Gastroesophageal sphincter (tissue), 4 donors: ENCODE measurements at regions not wholly inside any gene's neighbourhood (a gene's known extent, or its start where the extent isn't known, plus 50 kb on each side); places are given as distances from the start of the nearest gene placed in this dataset.
A peak's percentile ranks its signal among the peaks of the same experiment; 100 is the strongest.

ENCODE experiments used
- ATAC-seq: fragments of 150-250 bp; one replicate; pipeline ENCODE4 v1.9.1; 2016; ENCODE audit warnings: mild to moderate bottlenecking, moderate library complexity
- H3K27ac ChIP-seq, 4 donors: fragments of 200-600 bp; sonication (generic) in 3 of 4; 1 replicate in 3 of 4; 2 replicates in 1 of 4; pipeline ENCODE4 v1.5.1; 2016 to 2019
- H3K27me3 ChIP-seq: fragments of 200-600 bp; sonication (generic); one replicate; pipeline ENCODE4 v1.5.1; 2019
- H3K36me3 ChIP-seq, 2 donors: fragments of 200-600 bp; sonication (generic); one replicate each; pipeline ENCODE4 v1.5.1; 2019; ENCODE audit warnings: control low read depth in 1 of 2
- H3K4me1 ChIP-seq, 3 donors: fragments of 200-600 bp; sonication (generic); 1 replicate in 2 of 3; 2 replicates in 1 of 3; pipeline ENCODE4 v1.5.1; 2016 to 2019; ENCODE audit warnings: control low read depth in 2 of 3
- H3K4me3 ChIP-seq, 2 donors: fragments of 200-600 bp; sonication (generic); one replicate each; pipeline ENCODE4 v1.5.1; 2019; ENCODE audit warnings: mild to moderate bottlenecking in 1 of 2, moderate library complexity in 1 of 2
- H3K9me3 ChIP-seq, 3 donors: fragments of 200-600 bp; sonication (generic); one replicate each; pipeline ENCODE4 v1.5.1; 2017 to 2019; ENCODE audit warnings: control low read depth in 2 of 3
- EP300 ChIP-seq: sonication (generic); formaldehyde crosslinking; IDR thresholded peaks from one replicate; pipeline ENCODE4 v1.6.1; 2017; ENCODE audit warnings: antibody characterized with exemption, mild to moderate bottlenecking
- POLR2A ChIP-seq, 2 donors: fragments of 450-650 bp; IDR thresholded peaks; one replicate each; pipeline ENCODE4 v1.6.1; 2017; ENCODE audit warnings: antibody characterized with exemption in 2 of 2, mild to moderate bottlenecking in 2 of 2, moderate library complexity in 1 of 2
- POLR2AphosphoS5 ChIP-seq: sonication (generic); formaldehyde crosslinking; IDR thresholded peaks from one replicate; pipeline ENCODE4 v1.6.1; 2017; ENCODE audit warnings: antibody characterized with exemption
- WGBS, 2 donors: methylation state at CpG; one replicate each; pipeline ENCODE4 v1.1.5; 2018; ENCODE audit warnings: low coverage in 1 of 2; 5-methylcytosine and 5-hydroxymethylcytosine counted together
- TF ChIP-seq, protein P1 (sequence below), 4 experiments: fragments of 200-600 bp in 2 of 4; fragments of 450-650 bp in 2 of 4; sonication (generic) in 1 of 4; IDR thresholded peaks; one replicate each; pipeline ENCODE4 v1.5.1; 2017 to 2019; ENCODE audit warnings: antibody characterized with exemption in 4 of 4, mild to moderate bottlenecking in 2 of 4, moderate library complexity in 2 of 4

DNA sequence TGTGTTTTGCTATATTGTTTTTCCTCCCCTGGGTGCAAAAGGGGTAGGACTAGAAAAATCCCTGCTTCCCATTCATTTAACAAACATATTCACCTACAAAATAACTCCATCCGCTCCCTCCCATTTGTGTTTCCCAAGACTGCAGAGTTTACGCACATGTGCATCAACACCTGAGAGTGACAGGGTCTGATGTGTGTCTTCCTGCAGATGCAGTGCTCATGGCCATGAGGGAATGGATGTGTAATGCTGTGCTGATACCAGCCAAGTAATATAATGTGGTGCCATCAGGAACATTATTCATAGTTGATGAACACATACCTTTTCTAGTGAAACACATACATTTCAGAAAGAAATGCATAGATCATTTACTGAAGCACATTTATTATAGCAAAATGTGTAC lies 83.2 kb downstream of the CXXC4 start:
- TF ChIP-seq POLR2A (IDR thresholded peaks at IDR 0.05): no peak
- no peak for TF ChIP-seq EP300
- TF ChIP-seq POLR2AphosphoS5: no peak
- TF ChIP-seq, protein P1, sequence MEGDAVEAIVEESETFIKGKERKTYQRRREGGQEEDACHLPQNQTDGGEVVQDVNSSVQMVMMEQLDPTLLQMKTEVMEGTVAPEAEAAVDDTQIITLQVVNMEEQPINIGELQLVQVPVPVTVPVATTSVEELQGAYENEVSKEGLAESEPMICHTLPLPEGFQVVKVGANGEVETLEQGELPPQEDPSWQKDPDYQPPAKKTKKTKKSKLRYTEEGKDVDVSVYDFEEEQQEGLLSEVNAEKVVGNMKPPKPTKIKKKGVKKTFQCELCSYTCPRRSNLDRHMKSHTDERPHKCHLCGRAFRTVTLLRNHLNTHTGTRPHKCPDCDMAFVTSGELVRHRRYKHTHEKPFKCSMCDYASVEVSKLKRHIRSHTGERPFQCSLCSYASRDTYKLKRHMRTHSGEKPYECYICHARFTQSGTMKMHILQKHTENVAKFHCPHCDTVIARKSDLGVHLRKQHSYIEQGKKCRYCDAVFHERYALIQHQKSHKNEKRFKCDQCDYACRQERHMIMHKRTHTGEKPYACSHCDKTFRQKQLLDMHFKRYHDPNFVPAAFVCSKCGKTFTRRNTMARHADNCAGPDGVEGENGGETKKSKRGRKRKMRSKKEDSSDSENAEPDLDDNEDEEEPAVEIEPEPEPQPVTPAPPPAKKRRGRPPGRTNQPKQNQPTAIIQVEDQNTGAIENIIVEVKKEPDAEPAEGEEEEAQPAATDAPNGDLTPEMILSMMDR (IDR thresholded peaks at IDR 0.05): no peak
- no peaks in the 10 kb centered on the region for H3K36me3 ChIP-seq
- no peaks in the 10 kb centered on the region for H3K9me3 ChIP-seq
- H3K4me3 ChIP-seq: no peak overlapping the region
- no peaks in the 10 kb centered on the region for H3K27me3 ChIP-seq
- ATAC-seq: no peak
- 100% methylated on average over 2 of the region's 2 CpGs for WGBS, 2 donors
- no peak overlapping the region for H3K27ac ChIP-seq
- H3K4me1 ChIP-seq: no peaks in the 10 kb centered on the region

DNA sequence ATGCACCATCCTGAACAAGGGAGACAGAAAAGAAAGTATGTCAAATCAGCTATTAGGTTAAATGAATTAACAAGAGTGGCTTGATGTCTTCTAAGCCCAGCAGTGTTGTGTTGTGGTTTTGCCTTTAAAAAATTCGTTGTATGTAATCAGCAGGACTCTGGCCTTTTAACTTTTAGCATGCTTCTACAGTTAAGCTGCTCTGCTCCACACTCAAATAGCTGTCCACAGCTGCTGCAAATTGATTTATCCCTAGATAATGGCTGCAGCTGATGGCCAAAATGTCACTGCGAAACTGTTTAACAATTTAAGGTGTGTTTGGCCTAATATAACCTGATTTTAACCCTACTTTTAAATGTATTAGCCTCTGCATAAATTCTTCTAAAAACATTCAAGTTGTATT lies 85.8 kb downstream of the CXXC4 start:
- TF ChIP-seq, protein P1 (IDR thresholded peaks at IDR 0.05): no peak
- no peak for TF ChIP-seq POLR2AphosphoS5
- no peak for TF ChIP-seq EP300
- TF ChIP-seq POLR2A (IDR thresholded peaks at IDR 0.05): no peak
- Histone ChIP-seq H3K9me3 (no peaks in the 10 kb centered on the region), H3K27me3 (no peaks in the 10 kb centered on the region), H3K36me3 (no peaks in the 10 kb centered on the region), H3K27ac (no peak overlapping the region), H3K4me1 (no peaks in the 10 kb centered on the region), H3K4me3 (no peak overlapping the region)
- WGBS, 2 donors: 35 to 40% methylated on average over 2 of the region's 2 CpGs
- no peak for ATAC-seq

DNA sequence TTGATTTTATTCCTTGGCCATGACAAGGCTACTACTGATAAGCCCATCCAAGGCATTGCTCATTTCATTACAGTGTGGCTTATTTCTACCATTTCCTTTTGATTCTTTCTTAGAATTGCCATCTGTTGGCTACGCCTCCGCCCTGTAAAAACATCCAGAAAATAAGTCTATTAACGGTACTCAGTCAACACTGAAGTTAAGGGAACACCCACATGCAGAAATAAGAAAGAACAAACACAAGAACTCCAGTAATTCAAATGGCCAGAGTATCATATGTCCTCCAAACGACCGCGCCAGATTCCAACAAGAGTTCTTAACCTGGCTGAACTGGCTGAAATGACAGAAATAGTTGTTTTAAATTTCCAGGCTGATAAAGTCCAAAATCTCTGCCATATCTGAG lies 90.3 kb downstream of the CXXC4 start:
- TF ChIP-seq POLR2A (IDR thresholded peaks at IDR 0.05) (no peak), POLR2AphosphoS5 (no peak), EP300 (no peak)
- TF ChIP-seq, protein P1 (IDR thresholded peaks at IDR 0.05): no peak

DNA sequence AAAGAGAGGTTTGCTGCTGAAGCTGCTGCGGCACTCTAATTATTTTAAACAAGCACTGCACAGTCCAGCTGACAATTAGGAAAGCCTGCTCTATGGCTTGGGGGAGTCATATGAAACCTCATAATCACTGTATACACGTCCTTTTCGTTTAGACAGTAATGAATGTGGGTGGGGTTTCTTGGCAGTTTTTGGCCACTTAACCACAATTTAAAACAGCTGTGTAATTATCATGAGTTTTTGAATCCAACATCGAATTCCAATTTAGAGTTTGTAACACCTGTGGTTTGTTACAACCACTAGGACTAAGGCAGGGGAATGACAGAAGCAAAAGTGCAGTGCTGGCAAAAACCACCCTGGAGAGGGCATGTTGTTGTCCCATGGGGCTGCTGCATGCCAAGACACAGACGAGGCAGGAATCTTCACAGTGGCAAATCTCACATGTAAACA lies 99.5 kb downstream of the CXXC4 start:
- Histone ChIP-seq H3K27me3 (no peaks in the 10 kb centered on the region), H3K4me3 (no peak overlapping the region), H3K9me3 (no peaks in the 10 kb centered on the region), H3K36me3 (no peaks in the 10 kb centered on the region), H3K27ac (no peak overlapping the region), H3K4me1 (no peaks in the 10 kb centered on the region)
- no peak for TF ChIP-seq POLR2A (IDR thresholded peaks at IDR 0.05)
- no peak for TF ChIP-seq EP300
- TF ChIP-seq, protein P1 (IDR thresholded peaks at IDR 0.05): no peak
- TF ChIP-seq POLR2AphosphoS5: no peak
- WGBS, 2 donors: 0 to 7% methylated on average over 3 to 5 of the region's 5 CpGs
- no peak for ATAC-seq

More for the DNA sequence above, 90.3 kb downstream of the CXXC4 start:
- 57 to 75% methylated on average over 4 to 6 of the region's 6 CpGs for WGBS, 2 donors
- H3K4me3 ChIP-seq: no peak overlapping the region
- H3K27me3 ChIP-seq: no peaks in the 10 kb centered on the region
- no peaks in the 10 kb centered on the region for H3K36me3 ChIP-seq
- no peaks in the 10 kb centered on the region for H3K4me1 ChIP-seq
- ATAC-seq: no peak
- peaks cover 0 to 8% (median 0%) of the 10 kb centered on the region in 3 donors for H3K9me3 ChIP-seq
- no peak overlapping the region for H3K27ac ChIP-seq

DNA sequence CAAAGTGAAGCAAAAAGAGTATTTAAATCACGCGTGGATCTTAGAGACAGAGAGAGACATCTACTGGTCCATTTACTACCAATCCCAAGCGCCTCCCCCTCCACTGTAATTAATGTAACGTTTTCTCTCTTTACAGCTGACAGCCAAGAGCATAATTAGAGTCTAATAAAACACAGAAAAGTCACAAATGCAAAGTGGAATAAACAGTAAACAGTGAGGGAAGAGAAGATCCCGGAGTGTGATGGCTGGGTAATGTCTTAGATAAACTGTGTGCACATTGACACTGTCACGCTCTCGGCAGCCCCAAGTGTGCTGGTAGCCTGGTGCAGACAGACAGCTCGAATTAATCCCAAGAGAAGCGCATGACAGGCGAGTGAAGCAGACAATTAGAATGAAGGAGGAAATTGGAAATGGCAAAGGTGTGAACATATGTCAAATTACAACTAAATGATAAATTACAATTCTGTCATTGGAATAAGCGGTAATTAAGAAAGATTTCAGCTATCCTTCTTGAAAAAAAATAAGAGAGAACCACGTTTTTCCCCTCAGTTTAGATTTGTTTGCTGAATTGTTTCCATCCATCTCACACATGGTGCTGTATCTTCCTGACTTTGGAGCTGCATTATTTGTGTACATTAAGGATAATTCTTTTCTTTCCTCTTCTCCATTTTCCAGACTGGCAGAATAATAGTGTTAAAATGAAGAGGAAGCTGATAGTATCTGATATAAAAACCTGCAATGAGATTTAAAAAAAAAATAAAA lies 100.1 kb downstream of the CXXC4 start:
- no peak overlapping the region for H3K4me3 ChIP-seq

More for the DNA sequence above, 100.1 kb downstream of the CXXC4 start:
- H3K9me3 ChIP-seq: no peaks in the 10 kb centered on the region
- 16% methylated on average over 7 to 12 of the region's 12 CpGs for WGBS, 2 donors
- no peaks in the 10 kb centered on the region for H3K27me3 ChIP-seq
- H3K36me3 ChIP-seq: no peaks in the 10 kb centered on the region
- TF ChIP-seq, protein P1 (IDR thresholded peaks at IDR 0.05): peak in 1 of 4 experiments; percentile 13
- TF ChIP-seq POLR2A (IDR thresholded peaks at IDR 0.05): no peak
- H3K4me1 ChIP-seq: no peaks in the 10 kb centered on the region
- ATAC-seq: no peak
- no peak overlapping the region for H3K27ac ChIP-seq
